MM.1S (cell line): ENCODE measurements at regions not wholly inside any gene's neighbourhood (a gene's known extent, or its start where the extent isn't known, plus 50 kb on each side); places are given as distances from the start of the nearest gene placed in this dataset.

Experiments
- DNase-seq: peaks from one replicate; pipeline ENCODE4 v3.0.0-alpha.2; 2015
- H2AFZ ChIP-seq: fragments of 300-600 bp; sonication (generic); 2 replicates; pipeline ENCODE4 v1.6.0; 2016; ENCODE audit warnings: antibody characterized with exemption, low read length
- H3F3A ChIP-seq: fragments of 300-600 bp; sonication (generic); 2 replicates; pipeline ENCODE4 v1.6.1; 2016; ENCODE audit warnings: mild to moderate bottlenecking, antibody characterized with exemption, low read length, moderate library complexity, mixed read lengths; ENCODE audit not compliant: insufficient read depth
- H3K27ac ChIP-seq: fragments of 300-600 bp; sonication (generic); 2 replicates; pipeline ENCODE4 v1.5.1; 2016; ENCODE audit warnings: mild to moderate bottlenecking, low read length
- H3K27me3 ChIP-seq: fragments of 300-600 bp; sonication (generic); replicated peaks from 2 replicates; pipeline ENCODE4 v1.6.0; 2016; ENCODE audit warnings: low read length; ENCODE audit not compliant: insufficient read depth
- H3K36me3 ChIP-seq: fragments of 300-600 bp; sonication (generic); replicated peaks from 2 replicates; pipeline ENCODE4 v1.6.1; 2016; ENCODE audit warnings: mild to moderate bottlenecking, low read length, mixed read lengths; ENCODE audit not compliant: insufficient read depth
- H3K4me1 ChIP-seq: fragments of 300-600 bp; sonication (generic); 2 replicates; pipeline ENCODE4 v1.6.1; 2016; ENCODE audit warnings: low read length, mixed read lengths
- H3K4me2 ChIP-seq: fragments of 300-600 bp; sonication (generic); 2 replicates; pipeline ENCODE4 v1.6.0; 2016; ENCODE audit warnings: low read depth, low read length
- H3K4me3 ChIP-seq: fragments of 300-600 bp; sonication (generic); 2 replicates; pipeline ENCODE4 v1.5.1; 2016; ENCODE audit warnings: low read length, mixed read lengths
- H3K79me2 ChIP-seq: fragments of 300-600 bp; sonication (generic); 2 replicates; pipeline ENCODE4 v1.6.1; 2016; ENCODE audit warnings: mixed run types, low read length, mixed read lengths
- H3K9ac ChIP-seq: fragments of 300-600 bp; sonication (generic); 2 replicates; pipeline ENCODE4 v1.6.1; 2016; ENCODE audit warnings: low read length, mixed read lengths
- H3K9me2 ChIP-seq: fragments of 300-600 bp; sonication (generic); replicated peaks from 2 replicates; pipeline ENCODE4 v1.6.1; 2016; ENCODE audit warnings: mild to moderate bottlenecking, low read length, mixed read lengths; ENCODE audit not compliant: insufficient read depth
- H3K9me3 ChIP-seq: fragments of 300-600 bp; sonication (generic); replicated peaks from 2 replicates; pipeline ENCODE4 v1.6.1; 2016; ENCODE audit warnings: mild to moderate bottlenecking, low read length, mixed read lengths; ENCODE audit not compliant: insufficient read depth
- H4K20me1 ChIP-seq: fragments of 300-600 bp; sonication (generic); 2 replicates; pipeline ENCODE4 v1.6.1; 2016; ENCODE audit warnings: mild to moderate bottlenecking, low read length, moderate library complexity, mixed read lengths; ENCODE audit not compliant: insufficient read depth
- EZH2 ChIP-seq: fragments of 300-600 bp; sonication (generic); optimal IDR thresholded peaks from 2 replicates; pipeline ENCODE3; 2017; ENCODE audit warnings: low read depth, mild to moderate bottlenecking, antibody characterized with exemption, low read length, mixed read lengths
- EZH2phosphoT487 ChIP-seq: fragments of 300-600 bp; sonication (generic); IDR thresholded peaks from 2 replicates; pipeline ENCODE4 v1.6.1; 2018; ENCODE audit warnings: antibody characterized with exemption, low read length
- TF ChIP-seq, protein P1 (sequence below): fragments of 300-600 bp; sonication (generic); IDR thresholded peaks from 2 replicates; pipeline ENCODE4 v1.5.1; 2016; ENCODE audit warnings: antibody characterized with exemption, low read length, mixed read lengths

DNA sequence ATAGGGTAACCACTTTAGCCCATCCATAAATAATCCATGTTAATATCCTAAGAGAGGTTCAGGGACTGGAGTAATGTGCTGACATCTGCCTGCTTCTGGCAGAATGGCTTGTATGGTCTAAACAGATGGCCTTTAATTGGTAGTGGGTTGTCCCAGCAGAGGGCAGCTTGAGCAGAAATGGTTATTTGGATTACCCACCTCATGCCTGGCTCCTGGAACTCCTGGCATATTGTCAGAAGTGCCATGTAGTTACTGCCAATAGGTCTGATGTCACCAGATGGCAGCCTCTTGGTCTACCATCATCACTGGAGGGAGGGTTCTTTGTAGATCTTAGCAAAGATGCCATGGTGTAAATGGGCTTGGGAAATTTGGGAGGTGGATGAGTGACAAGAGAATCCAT, 157.5 kb upstream of the SOX9 start:
- no peak overlapping the region for H3K9ac ChIP-seq
- no peaks in the 10 kb centered on the region for H3K4me1 ChIP-seq
- no peak for TF ChIP-seq EZH2phosphoT487
- TF ChIP-seq, protein P1, sequence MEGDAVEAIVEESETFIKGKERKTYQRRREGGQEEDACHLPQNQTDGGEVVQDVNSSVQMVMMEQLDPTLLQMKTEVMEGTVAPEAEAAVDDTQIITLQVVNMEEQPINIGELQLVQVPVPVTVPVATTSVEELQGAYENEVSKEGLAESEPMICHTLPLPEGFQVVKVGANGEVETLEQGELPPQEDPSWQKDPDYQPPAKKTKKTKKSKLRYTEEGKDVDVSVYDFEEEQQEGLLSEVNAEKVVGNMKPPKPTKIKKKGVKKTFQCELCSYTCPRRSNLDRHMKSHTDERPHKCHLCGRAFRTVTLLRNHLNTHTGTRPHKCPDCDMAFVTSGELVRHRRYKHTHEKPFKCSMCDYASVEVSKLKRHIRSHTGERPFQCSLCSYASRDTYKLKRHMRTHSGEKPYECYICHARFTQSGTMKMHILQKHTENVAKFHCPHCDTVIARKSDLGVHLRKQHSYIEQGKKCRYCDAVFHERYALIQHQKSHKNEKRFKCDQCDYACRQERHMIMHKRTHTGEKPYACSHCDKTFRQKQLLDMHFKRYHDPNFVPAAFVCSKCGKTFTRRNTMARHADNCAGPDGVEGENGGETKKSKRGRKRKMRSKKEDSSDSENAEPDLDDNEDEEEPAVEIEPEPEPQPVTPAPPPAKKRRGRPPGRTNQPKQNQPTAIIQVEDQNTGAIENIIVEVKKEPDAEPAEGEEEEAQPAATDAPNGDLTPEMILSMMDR: no peak
- no peak for TF ChIP-seq EZH2
- no peaks in the 10 kb centered on the region for H4K20me1 ChIP-seq
- no peak overlapping the region for H3K27ac ChIP-seq
- H3F3A ChIP-seq: no peaks in the 10 kb centered on the region
- H3K27me3 ChIP-seq: no peaks in the 10 kb centered on the region
- H3K9me3 ChIP-seq: no peaks in the 10 kb centered on the region
- no peak for DNase-seq
- H3K36me3 ChIP-seq: no peaks in the 10 kb centered on the region
- H3K79me2 ChIP-seq: no peaks in the 10 kb centered on the region
- no peak overlapping the region for H3K4me2 ChIP-seq
- H3K9me2 ChIP-seq: no peaks in the 10 kb centered on the region
- no peak overlapping the region for H3K4me3 ChIP-seq
- no peak overlapping the region for H2AFZ ChIP-seq

DNA sequence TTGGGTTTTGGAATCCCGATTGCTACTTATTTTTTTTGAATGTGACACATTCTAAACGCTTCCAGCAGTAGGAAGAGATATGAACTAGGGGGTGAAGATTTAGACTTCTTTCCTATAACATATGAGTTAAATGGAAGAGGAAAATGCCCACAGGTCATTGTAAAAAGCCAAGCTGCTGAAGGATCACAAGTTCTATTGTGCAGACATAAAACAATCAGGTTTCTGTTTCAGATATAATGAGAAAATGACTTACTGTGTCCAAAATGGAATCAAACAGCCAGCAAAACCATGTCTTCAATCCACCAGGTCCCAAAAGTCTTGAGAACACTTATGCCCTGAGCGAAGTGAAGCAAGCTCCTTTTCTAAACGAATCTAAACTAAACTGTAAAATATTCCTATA, 157.0 kb upstream of the SOX9 start:
- no peaks in the 10 kb centered on the region for H3K27me3 ChIP-seq
- H3K4me3 ChIP-seq: no peak overlapping the region
- H2AFZ ChIP-seq: no peak overlapping the region
- H3K27ac ChIP-seq: no peak overlapping the region
- no peak for DNase-seq
- H3K9me3 ChIP-seq: no peaks in the 10 kb centered on the region
- H4K20me1 ChIP-seq: no peaks in the 10 kb centered on the region
- no peaks in the 10 kb centered on the region for H3K4me1 ChIP-seq
- TF ChIP-seq EZH2phosphoT487 (no peak), EZH2 (no peak)
- TF ChIP-seq, protein P1: no peak
- H3K36me3 ChIP-seq: no peaks in the 10 kb centered on the region
- no peaks in the 10 kb centered on the region for H3K9me2 ChIP-seq
- H3K9ac ChIP-seq: no peak overlapping the region
- no peaks in the 10 kb centered on the region for H3F3A ChIP-seq
- H3K79me2 ChIP-seq: no peaks in the 10 kb centered on the region
- no peak overlapping the region for H3K4me2 ChIP-seq

- Histone ChIP-seq H3K9me3 (no peaks in the 10 kb centered on the region), H3K4me2 (no peak overlapping the region), H3K79me2 (no peaks in the 10 kb centered on the region), H3K36me3 (no peaks in the 10 kb centered on the region), H2AFZ (no peak overlapping the region), H3K4me3 (no peak overlapping the region), H3K27me3 (no peaks in the 10 kb centered on the region), H3K9me2 (no peaks in the 10 kb centered on the region), H3K9ac (no peak overlapping the region), H3F3A (no peaks in the 10 kb centered on the region), H3K4me1 (no peaks in the 10 kb centered on the region), H3K27ac (no peak overlapping the region), H4K20me1 (no peaks in the 10 kb centered on the region)
- no peak for DNase-seq
- TF ChIP-seq EZH2 (no peak), EZH2phosphoT487 (no peak)
- TF ChIP-seq, protein P1: no peak
Observed at GRCh38 chr17:71964559-71964958, 156.3 kb upstream of the SOX9 start.
